Endothelial cell of umbilical vein (primary cell): ENCODE measurements at regions not wholly inside any gene's neighbourhood (a gene's known extent, or its start where the extent isn't known, plus 50 kb on each side); places are given as distances from the start of the nearest gene placed in this dataset.

Experiments used
- BruUV-seq: library from RNA; stranded (reverse); fragments of 400-500 nt; replicated peaks from 2 replicates; lab custom pipeline; 2021; lab: Mats Ljungman, UMichigan
- CTCF ChIA-PET: fragments of 300-600, 350-600 bp; sonication (Branson Sonifier 250); formaldehyde crosslinking; loops from one replicate; lab custom pipeline; 2021; ENCODE audit warnings: antibody characterized with exemption, inconsistent platforms; lab: Charles Lee
- POLR2A ChIA-PET: fragments of 300-600, 350-600 bp; sonication (Branson Sonifier 250); formaldehyde crosslinking; loops from one replicate; lab custom pipeline; 2021; ENCODE audit warnings: antibody characterized with exemption, inconsistent platforms; lab: Charles Lee
- DNase-seq: peaks from one replicate; pipeline ENCODE4 v3.0.0-alpha.2; 2011; ENCODE audit warnings: low read depth, low spot score
- FAIRE-seq: peaks from 2 replicates; lab custom pipeline; 2011; peaks lifted over from hg19 to GRCh38; lab: Jason Lieb, UNC
- H2AFZ ChIP-seq: 2 replicates; pipeline ENCODE4 v1.6.0; 2012; ENCODE audit warnings: low read depth, low read length, control low read depth, inconsistent platforms
- H3K27ac ChIP-seq: 2 replicates; pipeline ENCODE4 v1.5.1; 2011; ENCODE audit warnings: low read depth, mild to moderate bottlenecking, control low read depth, low read length, moderate library complexity; ENCODE audit not compliant: insufficient read depth
- H3K27me3 ChIP-seq, 2 experiments: 2 replicates each; pipeline versions ENCODE4 v1.6.0 to v1.6.1; 2011; ENCODE audit warnings: low read length in 2 of 2, mixed read lengths in 1 of 2; ENCODE audit not compliant: control insufficient read depth in 2 of 2, insufficient read depth in 2 of 2
- H3K36me3 ChIP-seq, 2 experiments: 2 replicates in 1 of 2; 3 replicates in 1 of 2; pipeline ENCODE4 v1.5.1; 2011; ENCODE audit warnings: low read length in 2 of 2, mild to moderate bottlenecking in 1 of 2, moderate library complexity in 1 of 2; ENCODE audit not compliant: control insufficient read depth in 2 of 2, insufficient read depth in 2 of 2; ENCODE audit errors: extremely low read depth in 1 of 2
- H3K4me1 ChIP-seq: 3 replicates; pipeline ENCODE4 v1.5.1; 2011; ENCODE audit warnings: mild to moderate bottlenecking, low read length; ENCODE audit not compliant: control insufficient read depth, insufficient read depth; ENCODE audit errors: extremely low read depth
- H3K4me2 ChIP-seq: 2 replicates; pipeline ENCODE4 v1.6.1; 2011; ENCODE audit warnings: low read length, control low read depth, mixed read lengths; ENCODE audit not compliant: insufficient read depth
- H3K4me3 ChIP-seq, 3 experiments: fragments of 200-600 bp in 1 of 3; sonication (generic), shearing (Covaris generic) in 1 of 3; replicated peaks in 1 of 3; 2 replicates each; pipeline ENCODE4 v1.5.1; 2011 to 2016; ENCODE audit warnings: control low read depth in 3 of 3, low read length in 3 of 3, mild to moderate bottlenecking in 2 of 3, inconsistent platforms in 1 of 3, low read depth in 1 of 3, moderate library complexity in 1 of 3; ENCODE audit not compliant: insufficient read depth in 1 of 3
- H3K79me2 ChIP-seq: 2 replicates; pipeline ENCODE4 v1.6.0; 2012; ENCODE audit warnings: low read length, inconsistent platforms; ENCODE audit not compliant: control insufficient read depth, insufficient read depth
- H3K9ac ChIP-seq: replicated peaks from 2 replicates; pipeline ENCODE3; 2011; ENCODE audit warnings: low read length, control low read depth; ENCODE audit not compliant: insufficient read depth; ENCODE audit errors: extremely low read depth
- H3K9me1 ChIP-seq: replicated peaks from 3 replicates; pipeline ENCODE4 v1.6.0; 2011; ENCODE audit warnings: mild to moderate bottlenecking, low read length; ENCODE audit not compliant: control insufficient read depth, insufficient read depth; ENCODE audit errors: extremely low read depth
- H3K9me3 ChIP-seq: replicated peaks from 2 replicates; pipeline ENCODE4 v1.5.1; 2012; ENCODE audit warnings: low read length, inconsistent platforms; ENCODE audit not compliant: control insufficient read depth, insufficient read depth
- H4K20me1 ChIP-seq: replicated peaks from 2 replicates; pipeline ENCODE3; 2011; ENCODE audit warnings: mild to moderate bottlenecking, low read length; ENCODE audit not compliant: control insufficient read depth, insufficient read depth; ENCODE audit errors: extremely low read depth
- EZH2 ChIP-seq: IDR thresholded peaks from 2 replicates; pipeline ENCODE4 v1.6.1; 2012; ENCODE audit warnings: borderline replicate concordance, low read depth, mild to moderate bottlenecking, moderate library complexity, low read length, inconsistent platforms; ENCODE audit not compliant: severe bottlenecking
- FOS ChIP-seq: IDR thresholded peaks from 2 replicates; pipeline ENCODE4 v1.6.1; 2011; ENCODE audit warnings: mild to moderate bottlenecking, low read length, moderate library complexity, borderline replicate concordance; ENCODE audit not compliant: insufficient read depth
- GATA2 ChIP-seq: IDR thresholded peaks from 2 replicates; pipeline ENCODE4 v1.7.0; 2011; ENCODE audit warnings: low read depth, mild to moderate bottlenecking, moderate library complexity, mixed read lengths, low read length; ENCODE audit not compliant: insufficient read length, insufficient read depth
- JUN ChIP-seq: IDR thresholded peaks from 2 replicates; pipeline ENCODE4 v1.6.1; 2011; ENCODE audit warnings: borderline replicate concordance, low read depth; ENCODE audit not compliant: insufficient read length, insufficient read depth
- MYC ChIP-seq: IDR thresholded peaks from one replicate; pipeline ENCODE4 v1.6.1; 2011; ENCODE audit warnings: mild to moderate bottlenecking, low read depth, low read length
- POLR2A ChIP-seq: IDR thresholded peaks from 2 replicates; pipeline ENCODE4 v1.6.1; 2012; ENCODE audit warnings: low read depth, mild to moderate bottlenecking, control low read depth, low read length
- POLR2AphosphoS5 ChIP-seq: IDR thresholded peaks from 2 replicates; pipeline ENCODE4 v1.6.1; 2012; ENCODE audit warnings: low read depth, mild to moderate bottlenecking, control low read depth, low read length, moderate library complexity; ENCODE audit not compliant: insufficient read depth
- dilution Hi-C: fragments of 300-500 bp; cut with MboI; formaldehyde crosslinking; loops from one replicate; pipeline ENCODE4 v1.15.0; 2019; ENCODE audit warnings: low sequenced_read_pairs; ENCODE audit not compliant: extremely low pct_ligation_motif_present
- intact Hi-C: fragments of 100-400 bp; cut with micrococcal nuclease; formaldehyde crosslinking; loops from one replicate; pipeline ENCODE4 v1.10.0; 2022
- TF ChIP-seq, protein P1 (sequence below): IDR thresholded peaks from 2 replicates; pipeline ENCODE4 v1.6.1; 2011; ENCODE audit not compliant: insufficient read depth, insufficient read length
- TF ChIP-seq, protein P2 (sequence below), 2 donors: IDR thresholded peaks; 1 replicate in 1 of 2; 2 replicates in 1 of 2; pipeline ENCODE4 v1.5.1; 2011; ENCODE audit warnings: low read length in 2 of 2, mild to moderate bottlenecking in 2 of 2, moderate library complexity in 2 of 2, control low read depth in 1 of 2, inconsistent platforms in 1 of 2, low read depth in 1 of 2; ENCODE audit not compliant: insufficient read depth in 1 of 2; ENCODE audit errors: extremely low read depth in 1 of 2

DNA sequence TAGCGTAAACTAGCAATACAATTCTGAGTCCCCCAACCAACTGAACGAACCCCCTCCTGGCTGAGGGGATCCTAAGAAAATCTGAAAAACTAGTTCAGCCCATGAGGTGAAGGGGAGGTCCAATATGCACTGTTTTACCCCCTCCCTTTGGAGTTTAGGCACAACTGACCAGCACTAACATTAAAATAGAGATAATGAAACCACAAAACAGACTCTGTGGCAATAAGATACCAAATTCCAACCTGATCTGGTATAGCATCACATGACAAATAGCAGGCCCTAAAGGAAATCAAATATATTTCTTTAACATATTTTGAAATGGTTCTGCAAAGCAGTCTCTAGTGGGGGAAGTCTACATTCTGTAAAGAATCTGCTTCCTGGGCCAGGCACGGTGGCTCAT is 522.5 kb downstream of the TYW1 start:
- CTCF ChIA-PET = no interaction called here
- intact Hi-C loops (no loop called here), dilution Hi-C loops (no loop called here)
- DNase-seq (no peak), FAIRE-seq (no peak)
- POLR2A ChIA-PET = no interaction called here
- Histone ChIP-seq H3K9ac (no peak overlapping the region), H3K4me2 (no peak overlapping the region), H3K36me3 (no peaks in the 10 kb centered on the region), H3K4me1 (no peaks in the 10 kb centered on the region), H2AFZ (no peak overlapping the region), H3K9me1 (no peaks in the 10 kb centered on the region), H3K79me2 (no peaks in the 10 kb centered on the region), H3K9me3 (no peaks in the 10 kb centered on the region), H3K27me3 (no peaks in the 10 kb centered on the region), H3K27ac (no peak overlapping the region), H3K4me3 (no peak overlapping the region), H4K20me1 (no peaks in the 10 kb centered on the region)
- TF ChIP-seq FOS = no peak
- no peak for TF ChIP-seq JUN
- TF ChIP-seq, protein P1, sequence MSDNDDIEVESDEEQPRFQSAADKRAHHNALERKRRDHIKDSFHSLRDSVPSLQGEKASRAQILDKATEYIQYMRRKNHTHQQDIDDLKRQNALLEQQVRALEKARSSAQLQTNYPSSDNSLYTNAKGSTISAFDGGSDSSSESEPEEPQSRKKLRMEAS = no peak
- no peak for TF ChIP-seq MYC
- no peak for TF ChIP-seq POLR2A
- no peak for TF ChIP-seq POLR2AphosphoS5
- BruUV-seq = no TSS peak

DNA sequence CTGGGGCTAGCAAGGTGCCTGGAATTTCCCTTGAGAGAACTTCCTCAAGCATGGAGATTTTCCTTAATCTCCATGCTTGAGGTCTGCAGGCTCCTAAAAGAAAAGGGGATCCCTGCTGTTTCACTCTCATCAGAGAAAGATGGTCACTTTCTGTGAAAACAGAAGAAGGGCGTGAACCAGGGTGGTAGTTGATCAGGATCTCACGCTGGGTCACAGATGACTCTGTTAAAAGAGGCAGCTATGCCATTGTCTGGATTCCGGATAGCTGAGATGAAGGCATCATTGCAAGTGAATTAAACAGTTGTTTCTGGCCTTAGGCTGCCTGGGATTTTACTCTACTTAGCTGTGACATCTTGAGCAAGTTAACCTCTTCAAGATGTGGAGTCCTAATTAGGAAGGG is 525.9 kb downstream of the TYW1 start:
- no peaks in the 10 kb centered on the region for H4K20me1 ChIP-seq
- dilution Hi-C loops = no loop called here
- DNase-seq = no peak
- CTCF ChIA-PET = no interaction called here
- no peaks in the 10 kb centered on the region for H3K79me2 ChIP-seq
- TF ChIP-seq POLR2A (no peak), JUN (no peak), EZH2 (no peak), FOS (no peak), MYC (no peak), POLR2AphosphoS5 (no peak), GATA2 (no peak)
- TF ChIP-seq, protein P2, sequence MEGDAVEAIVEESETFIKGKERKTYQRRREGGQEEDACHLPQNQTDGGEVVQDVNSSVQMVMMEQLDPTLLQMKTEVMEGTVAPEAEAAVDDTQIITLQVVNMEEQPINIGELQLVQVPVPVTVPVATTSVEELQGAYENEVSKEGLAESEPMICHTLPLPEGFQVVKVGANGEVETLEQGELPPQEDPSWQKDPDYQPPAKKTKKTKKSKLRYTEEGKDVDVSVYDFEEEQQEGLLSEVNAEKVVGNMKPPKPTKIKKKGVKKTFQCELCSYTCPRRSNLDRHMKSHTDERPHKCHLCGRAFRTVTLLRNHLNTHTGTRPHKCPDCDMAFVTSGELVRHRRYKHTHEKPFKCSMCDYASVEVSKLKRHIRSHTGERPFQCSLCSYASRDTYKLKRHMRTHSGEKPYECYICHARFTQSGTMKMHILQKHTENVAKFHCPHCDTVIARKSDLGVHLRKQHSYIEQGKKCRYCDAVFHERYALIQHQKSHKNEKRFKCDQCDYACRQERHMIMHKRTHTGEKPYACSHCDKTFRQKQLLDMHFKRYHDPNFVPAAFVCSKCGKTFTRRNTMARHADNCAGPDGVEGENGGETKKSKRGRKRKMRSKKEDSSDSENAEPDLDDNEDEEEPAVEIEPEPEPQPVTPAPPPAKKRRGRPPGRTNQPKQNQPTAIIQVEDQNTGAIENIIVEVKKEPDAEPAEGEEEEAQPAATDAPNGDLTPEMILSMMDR (IDR thresholded peaks at IDR 0.05; ENCODE audit: extremely low read depth in 1 of 2, insufficient read depth in 1 of 2, low read depth in 1 of 2, low read length in 2 of 2) = no peak
- H3K4me2 ChIP-seq = no peak overlapping the region
- no peaks in the 10 kb centered on the region for H3K4me1 ChIP-seq
- peaks cover 3% of the 10 kb centered on the region for H3K9me3 ChIP-seq
- no peaks in the 10 kb centered on the region for H3K9me1 ChIP-seq
- no peak overlapping the region for H2AFZ ChIP-seq
- intact Hi-C loops = no loop called here
- BruUV-seq = no TSS peak
- FAIRE-seq = no peak
- no peaks in the 10 kb centered on the region for H3K36me3 ChIP-seq
- POLR2A ChIA-PET = no interaction called here
- no peak overlapping the region for H3K4me3 ChIP-seq
- no peak overlapping the region for H3K27ac ChIP-seq
- H3K27me3 ChIP-seq = no peaks in the 10 kb centered on the region
- no peak overlapping the region for H3K9ac ChIP-seq
